GM19240 (cell line): ENCODE measurements at regions not wholly inside any gene's neighbourhood (a gene's known extent, or its start where the extent isn't known, plus 50 kb on each side); places are given as distances from the start of the nearest gene placed in this dataset.

Source experiments
- DNase-seq: peaks from one replicate; pipeline ENCODE4 v3.0.0; 2011; ENCODE audit warnings: low spot score; ENCODE audit not compliant: insufficient read length

DNA sequence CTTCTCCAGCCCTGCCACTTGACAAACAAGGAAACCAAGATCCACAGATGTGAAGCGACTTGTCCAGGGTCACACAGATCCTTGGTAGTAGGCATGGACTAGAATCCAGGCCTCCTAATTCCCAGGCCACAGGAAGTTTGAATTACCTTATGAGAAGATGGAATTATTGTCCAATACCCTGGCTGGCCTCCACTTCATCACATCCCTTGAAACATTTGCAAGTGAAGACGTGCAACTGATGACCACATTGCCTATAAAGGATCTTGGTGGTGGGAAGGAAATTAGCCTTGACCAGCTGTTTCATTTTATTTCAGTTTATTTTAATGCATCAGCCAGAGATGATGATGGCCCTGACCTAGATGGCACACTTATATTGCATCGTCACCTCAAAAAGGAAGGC is 165.8 kb upstream of the CAMK1G start:
- DNase-seq = no peak

DNA sequence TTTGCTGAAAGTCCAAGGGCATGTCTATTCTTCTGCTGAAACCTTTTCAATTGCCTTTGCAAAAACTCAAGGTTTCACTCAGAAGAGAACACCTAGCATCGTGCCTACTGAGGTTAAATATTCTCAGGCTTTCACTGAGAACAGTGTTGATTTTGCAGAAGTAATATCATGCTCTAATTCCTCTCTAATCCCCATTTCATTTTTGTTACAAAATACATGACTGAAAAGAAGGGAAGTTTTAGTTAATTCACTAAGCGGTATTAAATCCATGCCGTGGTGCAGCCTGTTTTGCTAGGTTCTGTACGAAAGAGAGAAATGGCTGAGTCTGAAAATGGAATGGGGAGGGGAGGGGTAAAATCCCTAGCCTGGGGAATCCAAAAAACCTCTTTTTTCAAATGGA is 163.2 kb upstream of the CAMK1G start:
- no peak for DNase-seq

GRCh38 chr1:209421186-209421585 is 162.3 kb upstream of the CAMK1G start:
- no peak for DNase-seq

DNA sequence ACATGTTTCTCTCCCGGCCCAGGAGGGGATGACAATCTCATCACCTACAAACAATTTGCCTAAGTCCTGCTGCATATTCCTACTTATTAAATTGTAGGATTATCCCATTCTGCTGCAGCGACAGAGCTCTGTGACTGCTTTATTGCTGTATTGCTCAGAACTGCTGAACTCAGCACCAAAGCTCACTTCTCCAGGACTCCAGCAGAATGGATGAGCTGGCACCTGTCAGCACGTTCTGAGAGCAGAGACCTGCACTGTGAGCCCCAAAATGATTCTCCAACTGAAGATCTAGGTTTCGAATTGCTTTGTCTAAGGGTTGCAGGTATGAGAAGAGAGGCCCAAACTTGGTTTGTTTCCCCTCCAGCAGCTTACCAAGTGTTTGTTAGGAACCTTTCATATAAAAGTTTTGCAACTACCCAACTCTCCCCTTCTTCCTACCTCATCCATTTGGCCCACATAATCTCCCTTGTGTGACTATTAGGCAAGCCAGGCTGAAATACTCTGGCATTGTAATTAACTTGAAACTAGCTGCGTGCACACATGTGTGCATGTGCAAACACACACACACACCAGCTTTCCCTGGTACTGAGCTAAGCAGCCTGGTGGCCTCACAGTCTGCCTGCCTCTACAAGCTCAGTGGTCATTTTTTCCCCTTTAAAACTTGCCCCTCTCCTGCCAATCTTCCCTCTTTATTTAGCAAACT is 161.4 kb upstream of the CAMK1G start:
- DNase-seq = no peak

DNA sequence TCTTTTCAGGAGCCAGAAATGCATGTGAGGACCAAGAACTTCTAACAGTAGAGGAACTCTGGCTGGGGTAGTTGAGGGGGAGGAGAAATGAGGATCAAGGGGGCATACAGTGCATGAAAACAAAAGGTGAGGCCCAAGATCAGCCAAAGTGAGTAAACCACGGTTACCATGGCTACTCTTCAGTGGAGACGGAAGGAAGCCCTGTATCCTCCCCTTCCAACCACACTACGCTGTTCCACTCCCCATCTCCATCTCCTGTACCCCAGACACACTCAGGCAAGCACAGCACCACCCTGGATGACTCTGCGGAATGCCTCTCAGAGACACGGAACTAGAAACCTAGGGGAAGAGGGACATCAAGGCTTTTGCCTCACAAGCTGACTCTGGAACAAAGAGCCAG is 157.6 kb upstream of the CAMK1G start:
- no peak for DNase-seq

DNA sequence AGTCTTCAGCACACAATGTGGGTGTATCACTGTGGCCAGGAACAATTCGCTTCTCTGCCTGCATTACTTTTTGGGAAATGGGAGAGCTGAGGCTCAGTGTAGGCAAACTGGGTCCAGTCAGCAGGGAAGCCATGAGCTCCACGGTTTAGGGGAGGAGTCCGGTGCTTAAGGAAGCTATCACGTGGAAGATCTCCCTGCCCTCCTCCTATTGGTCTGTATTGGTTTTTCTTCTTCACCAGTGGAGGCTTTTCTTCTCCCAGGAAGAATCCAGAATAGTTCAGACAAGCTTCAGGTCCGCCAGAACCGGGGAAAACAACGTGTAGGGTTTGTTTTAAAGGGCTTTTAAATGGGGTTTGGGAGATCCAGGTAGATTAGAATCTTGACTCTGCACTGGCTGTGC is 156.2 kb upstream of the CAMK1G start:
- DNase-seq = no peak

GRCh38 chr1:209427811-209428210 is 155.7 kb upstream of the CAMK1G start:
- DNase-seq = no peak

DNA sequence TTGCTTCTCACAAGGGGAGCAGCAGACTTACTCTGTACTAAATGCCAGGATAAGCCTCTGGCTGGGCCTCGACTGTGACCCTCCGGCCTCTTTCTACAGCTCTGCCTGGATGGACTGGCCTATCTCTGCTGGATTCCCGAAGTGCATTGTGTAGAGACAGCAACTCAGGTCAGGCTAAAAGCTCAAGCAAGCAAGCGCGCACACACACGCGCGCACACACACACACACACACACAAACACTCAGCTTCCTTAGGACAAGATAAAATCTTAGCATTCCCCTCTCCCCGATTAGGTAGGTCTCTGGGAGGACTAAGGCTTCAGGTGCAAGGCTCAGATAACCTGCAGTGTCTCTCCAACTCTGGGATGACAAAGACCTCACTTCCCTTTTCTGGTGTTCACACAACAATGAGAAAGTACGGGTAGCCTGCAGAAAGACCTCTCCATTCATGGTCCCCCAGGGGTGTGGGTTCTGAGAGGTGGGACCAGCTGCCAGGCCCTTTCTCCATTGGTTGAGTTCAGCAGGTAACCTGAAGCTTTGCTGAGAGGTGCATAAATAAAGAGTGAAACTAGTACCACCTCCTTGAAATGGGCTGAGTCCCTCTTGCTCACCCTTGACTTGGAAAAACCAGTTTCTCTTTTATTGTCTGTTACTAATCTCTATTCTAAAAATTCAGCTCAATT is 155.1 kb upstream of the CAMK1G start:
- DNase-seq = no peak

DNA sequence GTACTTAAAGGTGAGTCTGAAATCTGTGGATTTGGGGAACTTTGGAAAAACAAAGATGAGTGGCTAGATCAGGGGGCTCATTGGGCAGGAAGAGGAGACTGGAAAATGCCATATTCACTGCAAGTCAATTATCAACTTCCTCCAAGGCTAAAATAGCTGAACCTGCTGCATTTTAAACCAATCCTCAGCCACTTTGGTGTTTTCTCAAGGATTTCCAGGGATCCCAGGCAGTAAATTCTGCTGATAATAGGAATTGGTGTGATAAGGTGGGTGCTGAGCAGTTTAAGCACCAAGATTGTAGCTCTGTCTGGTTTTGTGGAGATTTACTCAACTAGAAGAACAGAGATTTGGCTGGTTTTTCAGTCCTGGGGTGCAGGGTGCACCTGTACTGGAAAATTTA is 153.9 kb upstream of the CAMK1G start:
- no peak for DNase-seq

GRCh38 chr1:209430107-209430506 is 153.4 kb upstream of the CAMK1G start:
- DNase-seq = no peak

- DNase-seq = no peak
Measured at GRCh38 chr1:209430821-209431259, 152.7 kb upstream of the CAMK1G start.

GRCh38 chr1:209431402-209431801 is 152.1 kb upstream of the CAMK1G start:
- DNase-seq = no peak

DNA sequence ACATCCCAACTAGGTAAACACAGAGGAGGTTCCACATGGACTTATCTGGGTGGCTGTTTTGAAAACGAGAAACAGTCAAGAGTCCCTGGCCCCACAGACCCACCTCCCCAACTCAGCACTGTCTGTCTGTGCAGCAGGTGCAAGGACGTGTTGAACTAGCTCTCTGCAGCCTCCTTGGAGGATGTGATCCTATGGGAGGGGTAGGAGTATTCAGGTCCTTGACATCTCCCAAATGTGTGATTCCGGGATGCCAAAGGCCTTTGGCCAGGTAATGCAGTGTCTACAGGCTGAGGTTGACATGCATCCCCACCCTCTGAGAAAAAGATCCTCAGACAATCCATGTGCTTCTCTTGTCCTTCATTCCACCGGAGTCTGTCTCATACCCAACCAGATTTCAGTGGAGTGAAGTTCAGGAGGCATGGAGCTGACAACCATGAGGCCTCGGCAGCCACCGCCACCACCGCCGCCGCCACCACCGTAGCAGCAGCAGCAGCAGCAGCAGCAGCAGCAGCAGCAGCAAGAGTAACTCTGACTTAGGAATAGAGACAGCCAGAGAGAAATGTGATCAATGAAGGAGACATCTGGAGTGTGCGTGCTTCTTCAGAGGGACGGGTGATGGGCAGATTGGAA is 151.6 kb upstream of the CAMK1G start:
- DNase-seq = no peak

DNA sequence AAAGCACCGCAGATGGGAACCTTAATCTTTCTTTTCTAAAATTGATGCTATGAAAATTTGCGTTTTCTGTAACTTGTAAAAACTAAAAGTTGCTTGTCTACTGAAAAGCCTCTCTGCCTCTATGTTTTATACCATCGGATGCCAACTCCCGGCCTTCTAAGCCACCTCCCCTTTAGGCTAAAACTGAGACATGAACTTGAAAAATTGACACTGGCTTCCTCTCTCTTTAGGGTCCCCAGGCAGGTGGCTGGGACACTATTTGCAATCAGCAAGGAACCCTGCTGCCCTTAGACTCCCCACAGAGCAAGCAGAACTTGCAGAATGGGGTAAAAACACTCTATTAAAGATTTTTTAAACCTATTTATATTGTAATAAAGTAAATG is 151.1 kb upstream of the CAMK1G start:
- DNase-seq = no peak

DNA sequence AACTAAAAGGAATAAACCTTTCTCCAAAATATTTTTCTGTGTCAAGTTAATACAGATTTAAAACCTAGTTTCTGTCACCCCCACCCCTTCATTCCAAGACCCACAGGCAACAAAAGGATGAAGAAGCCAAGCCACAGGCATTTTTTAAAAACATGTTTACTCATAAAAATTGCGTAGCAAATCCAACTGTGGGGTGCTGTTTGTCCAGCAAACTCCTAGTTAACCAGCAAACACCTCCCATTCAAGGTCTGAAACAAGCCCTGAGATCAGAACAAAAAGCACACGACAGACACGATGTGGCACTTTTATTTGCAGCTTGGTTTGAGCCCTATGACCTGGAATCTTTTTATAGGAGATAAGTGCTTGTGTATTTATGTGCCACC is 149.9 kb upstream of the CAMK1G start:
- no peak for DNase-seq

DNA sequence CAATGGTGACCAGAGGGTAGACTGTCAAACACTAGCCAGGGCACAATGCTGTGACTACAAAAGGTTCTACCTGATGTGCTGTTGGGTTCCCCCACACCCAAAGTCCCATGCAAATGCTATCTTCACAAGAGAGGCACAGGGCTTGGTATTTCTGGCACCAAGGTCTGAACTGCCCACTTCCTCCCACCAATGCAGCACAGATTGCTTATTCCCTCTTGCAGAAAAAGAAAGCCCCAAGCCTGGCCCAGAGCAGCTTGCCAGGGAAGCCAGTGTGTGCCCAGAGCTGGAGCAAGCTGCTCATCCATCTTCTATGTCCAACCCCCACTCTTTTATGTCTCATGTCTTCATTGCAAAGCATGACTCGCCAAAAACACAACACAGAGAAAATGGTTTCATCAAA is 149.4 kb upstream of the CAMK1G start:
- DNase-seq = no peak

GRCh38 chr1:209434631-209435217 is 148.8 kb upstream of the CAMK1G start:
- no peak for DNase-seq

GRCh38 chr1:209435654-209436566 is 147.6 kb upstream of the CAMK1G start:
- DNase-seq = peak; percentile 36

GRCh38 chr1:209439828-209440227 is 143.7 kb upstream of the CAMK1G start:
- DNase-seq = no peak

DNA sequence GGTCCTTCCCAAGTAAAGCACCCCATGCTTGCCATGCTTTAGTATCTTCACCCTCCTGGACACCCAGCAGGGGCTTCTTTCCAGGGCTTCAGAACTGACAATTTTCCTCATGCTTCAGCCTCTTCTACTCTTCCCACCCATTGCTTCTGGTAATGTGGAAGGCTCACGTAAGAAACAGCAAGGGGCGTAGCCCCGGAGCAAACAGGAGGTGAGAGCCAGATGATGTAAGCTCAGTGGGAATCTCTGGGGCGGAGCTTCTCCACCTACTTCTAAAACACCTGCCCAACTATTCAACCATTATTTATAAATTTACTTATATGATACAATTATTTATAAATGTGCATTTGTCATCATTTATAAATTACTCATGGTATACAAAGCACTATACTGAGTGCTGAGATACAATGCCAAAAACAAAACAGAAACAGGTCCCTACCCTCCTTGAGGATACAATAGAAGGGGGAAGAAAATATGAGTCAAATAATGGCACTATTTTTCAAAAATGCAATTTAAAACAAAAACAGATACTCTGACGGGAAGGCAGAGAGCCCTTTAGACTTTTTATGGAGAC is 140.1 kb upstream of the CAMK1G start:
- DNase-seq = no peak
